SK-N-SH treated with all-trans-retinoic acid at 6 μM for 48 hours (cell line): ENCODE measurements at regions not wholly inside any gene's neighbourhood (a gene's known extent, or its start where the extent isn't known, plus 50 kb on each side); places are given as distances from the start of the nearest gene placed in this dataset.
A peak's percentile ranks its signal among the peaks of the same experiment; 100 is the strongest.

Source experiments
- ATAC-seq: fragments of 200-7000 bp; cut with Tn5 transposase; 3 replicates; pipeline ENCODE4 v1.9.1; 2020; ENCODE audit warnings: mild to moderate bottlenecking, moderate library complexity
- BACH2 ChIP-seq: fragments of 250-450 bp; sonication (Bioruptor Pico); IDR thresholded peaks from 2 replicates; pipeline ENCODE4 v1.9.0; 2021; ENCODE audit warnings: mild to moderate bottlenecking, borderline replicate concordance
- CREB5 ChIP-seq: fragments of 250-450 bp; sonication (Bioruptor Pico); IDR thresholded peaks from 2 replicates; pipeline ENCODE4 v1.5.1; 2020; ENCODE audit warnings: low read depth, mild to moderate bottlenecking, moderate library complexity
- CSDC2 ChIP-seq: fragments of 250-450 bp; sonication (Bioruptor Pico); IDR thresholded peaks from 2 replicates; pipeline ENCODE4 v1.5.0; 2020; ENCODE audit warnings: mild to moderate bottlenecking, moderate library complexity
- CSRNP3 ChIP-seq: fragments of 250-450 bp; sonication (Bioruptor Pico); IDR thresholded peaks from 2 replicates; pipeline ENCODE4 v1.5.1; 2021; ENCODE audit warnings: mild to moderate bottlenecking, moderate library complexity
- ESRRG ChIP-seq: fragments of 250-450 bp; sonication (Bioruptor Pico); IDR thresholded peaks from 2 replicates; pipeline ENCODE4 v1.6.1; 2021; ENCODE audit warnings: mild to moderate bottlenecking
- GLIS3 ChIP-seq: fragments of 250-450 bp; sonication (Bioruptor Pico); IDR thresholded peaks from 2 replicates; pipeline ENCODE4 v1.5.0; 2020; ENCODE audit warnings: mild to moderate bottlenecking, moderate library complexity
- ISL1 ChIP-seq: fragments of 250-450 bp; sonication (Bioruptor Pico); IDR thresholded peaks from 2 replicates; pipeline ENCODE4 v2.1.2; 2022; ENCODE audit warnings: mild to moderate bottlenecking, moderate library complexity
- OSR1 ChIP-seq: fragments of 250-450 bp; sonication (Bioruptor Pico); IDR thresholded peaks from 2 replicates; pipeline ENCODE4 v1.8.0; 2022; ENCODE audit warnings: moderate library complexity, mild to moderate bottlenecking, inconsistent platforms
- PATZ1 ChIP-seq: fragments of 250-450 bp; sonication (Bioruptor Pico); IDR thresholded peaks from 2 replicates; pipeline ENCODE4 v1.8.0; 2020; ENCODE audit warnings: mild to moderate bottlenecking, moderate library complexity, borderline replicate concordance
- POU6F1 ChIP-seq: fragments of 250-450 bp; sonication (Bioruptor Pico); IDR thresholded peaks from 2 replicates; pipeline ENCODE4 v1.8.0; 2021; ENCODE audit warnings: low read depth, mild to moderate bottlenecking, moderate library complexity, borderline replicate concordance
- PPARA ChIP-seq: fragments of 250-450 bp; sonication (Bioruptor Pico); IDR thresholded peaks from 2 replicates; pipeline ENCODE4 v1.5.0; 2020; ENCODE audit warnings: mild to moderate bottlenecking, borderline replicate concordance
- SNAI2 ChIP-seq: fragments of 250-450 bp; sonication (Bioruptor Pico); IDR thresholded peaks from 2 replicates; pipeline ENCODE4 v1.5.0; 2020; ENCODE audit warnings: mild to moderate bottlenecking, moderate library complexity
- TCF4 ChIP-seq: fragments of 250-450 bp; sonication (Bioruptor Pico); IDR thresholded peaks from 2 replicates; pipeline ENCODE4 v1.8.0; 2021; ENCODE audit warnings: mild to moderate bottlenecking, moderate library complexity, borderline replicate concordance
- TOX ChIP-seq: fragments of 250-450 bp; sonication (Bioruptor Pico); IDR thresholded peaks from 2 replicates; pipeline ENCODE4 v1.8.0; 2021; ENCODE audit warnings: mild to moderate bottlenecking, moderate library complexity, borderline replicate concordance
- TSHZ2 ChIP-seq: fragments of 250-450 bp; sonication (Bioruptor Pico); IDR thresholded peaks from 2 replicates; pipeline ENCODE4 v1.5.0; 2020; ENCODE audit warnings: mild to moderate bottlenecking, moderate library complexity
- ZC3H10 ChIP-seq: fragments of 250-450 bp; sonication (Bioruptor Pico); IDR thresholded peaks from 2 replicates; pipeline ENCODE4 v1.5.1; 2021; ENCODE audit warnings: mild to moderate bottlenecking, moderate library complexity
- ZFP3 ChIP-seq: fragments of 250-450 bp; sonication (Bioruptor Pico); IDR thresholded peaks from 2 replicates; pipeline ENCODE4 v1.5.0; 2020; ENCODE audit warnings: mild to moderate bottlenecking, moderate library complexity
- ZFP30 ChIP-seq: fragments of 450-650 bp; formaldehyde crosslinking; IDR thresholded peaks from 2 replicates; pipeline ENCODE4 v1.5.0; 2022; ENCODE audit warnings: mild to moderate bottlenecking, moderate library complexity
- ZNF565 ChIP-seq: fragments of 450-650 bp; formaldehyde crosslinking; conservative IDR thresholded peaks from 2 replicates; pipeline ENCODE4 v1.5.0; 2020; ENCODE audit warnings: low read depth, mild to moderate bottlenecking, moderate library complexity
- ZNF70 ChIP-seq: fragments of 450-650 bp; formaldehyde crosslinking; IDR thresholded peaks from 2 replicates; pipeline ENCODE4 v1.5.0; 2020; ENCODE audit warnings: mild to moderate bottlenecking, moderate library complexity
- ZNF8 ChIP-seq: fragments of 450-650 bp; formaldehyde crosslinking; IDR thresholded peaks from 2 replicates; pipeline ENCODE4 v1.5.0; 2020; ENCODE audit warnings: mild to moderate bottlenecking, moderate library complexity

GRCh38 chr3:94184781-94185180, 121.9 kb downstream of the NSUN3 start:
- TF ChIP-seq ISL1 (CRISPR knock-in tag), result peak; percentile 92
- peak; percentile 53 for TF ChIP-seq ZC3H10
- TF ChIP-seq TCF4 (CRISPR knock-in tag), result no peak
- TF ChIP-seq CREB5 (CRISPR knock-in tag), result peak; percentile 84
- no peak for TF ChIP-seq ZNF8 (CRISPR knock-in tag)
- peak; percentile 69 for ATAC-seq

- TF ChIP-seq ISL1 (CRISPR knock-in tag), result peak; percentile 79
- no peak for TF ChIP-seq ZFP30 (CRISPR knock-in tag)
- TF ChIP-seq ZC3H10, result 0 out of 2 replicates have a peak, but pooled peaks have one; percentile 5
- peak; percentile 85 for ATAC-seq
Observed at GRCh38 chr3:94185753-94186152, 122.9 kb downstream of the NSUN3 start.

GRCh38 chr3:94187697-94188096, 124.8 kb downstream of the NSUN3 start:
- no peak for ATAC-seq
- TF ChIP-seq TOX (CRISPR knock-in tag), result no peak
- TF ChIP-seq ZFP30 (CRISPR knock-in tag), result no peak
- TF ChIP-seq CSDC2 (CRISPR knock-in tag), result no peak
- no peak for TF ChIP-seq TSHZ2
- no peak for TF ChIP-seq GLIS3 (CRISPR knock-in tag)

GRCh38 chr3:94195381-94195780, 132.5 kb downstream of the NSUN3 start:
- no peak for TF ChIP-seq ZNF8 (CRISPR knock-in tag)
- TF ChIP-seq TSHZ2, result no peak
- no peak for TF ChIP-seq CREB5 (CRISPR knock-in tag)
- TF ChIP-seq CSRNP3 (CRISPR knock-in tag), result no peak
- TF ChIP-seq POU6F1 (CRISPR knock-in tag), result no peak
- no peak for TF ChIP-seq ESRRG
- no peak for TF ChIP-seq ZNF565 (CRISPR knock-in tag)
- TF ChIP-seq ZFP30 (CRISPR knock-in tag), result no peak
- no peak for TF ChIP-seq PATZ1 (CRISPR knock-in tag)
- no peak for TF ChIP-seq BACH2 (CRISPR knock-in tag)
- TF ChIP-seq ISL1 (CRISPR knock-in tag), result no peak
- no peak for TF ChIP-seq PPARA (CRISPR knock-in tag)
- no peak for TF ChIP-seq ZFP3 (CRISPR knock-in tag)
- no peak for TF ChIP-seq ZNF70
- TF ChIP-seq ZC3H10, result no peak
- TF ChIP-seq OSR1 (CRISPR knock-in tag), result no peak
- no peak for TF ChIP-seq TOX (CRISPR knock-in tag)
- no peak for TF ChIP-seq SNAI2 (CRISPR knock-in tag)
- TF ChIP-seq GLIS3 (CRISPR knock-in tag), result no peak
- TF ChIP-seq TCF4 (CRISPR knock-in tag), result no peak
- ATAC-seq, result no peak
